Stomach (tissue), 4 donors: ENCODE measurements at regions not wholly inside any gene's neighbourhood (a gene's known extent, or its start where the extent isn't known, plus 50 kb on each side); places are given as distances from the start of the nearest gene placed in this dataset.

Experiments
- POLR2A ChIP-seq, 4 donors: fragments of 450-650 bp; IDR thresholded peaks; one replicate each; pipeline ENCODE4 v1.6.1; 2016; ENCODE audit warnings: antibody characterized with exemption in 4 of 4, control low read depth in 2 of 4, mild to moderate bottlenecking in 1 of 4, moderate library complexity in 1 of 4
- POLR2AphosphoS5 ChIP-seq, 3 donors: sonication (generic); formaldehyde crosslinking; IDR thresholded peaks; one replicate each; pipeline ENCODE4 v1.6.1; 2016; ENCODE audit warnings: antibody characterized with exemption in 3 of 3
- TF ChIP-seq, protein P1 (sequence below), 7 experiments: fragments of 450-650 bp in 4 of 7; fragments of 200-600 bp in 3 of 7; sonication (generic) in 3 of 7; IDR thresholded peaks; one replicate each; pipeline ENCODE4 v1.5.1; 2016 to 2019; ENCODE audit warnings: antibody characterized with exemption in 7 of 7, control low read depth in 2 of 7, mild to moderate bottlenecking in 1 of 7

DNA sequence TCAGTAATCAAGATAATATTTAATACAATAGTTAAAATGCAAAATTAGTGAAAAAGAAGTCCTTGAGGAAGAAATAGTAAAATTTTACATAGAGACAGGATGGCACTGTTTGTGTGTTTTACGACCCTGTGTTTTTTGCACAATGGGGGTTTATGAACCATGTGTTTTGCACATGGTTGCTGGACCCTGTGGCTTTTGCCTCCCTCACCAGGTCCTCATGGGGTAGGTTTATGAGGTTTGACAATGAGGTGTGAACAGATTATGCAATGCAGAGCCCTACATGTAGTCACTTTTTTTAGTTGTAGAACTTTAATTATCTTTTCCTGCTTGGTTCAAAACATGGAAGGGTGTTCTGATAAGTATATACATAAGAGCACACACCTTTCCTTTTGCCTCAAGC lies 366.3 kb upstream of the FAR2 start:
- TF ChIP-seq, protein P1, sequence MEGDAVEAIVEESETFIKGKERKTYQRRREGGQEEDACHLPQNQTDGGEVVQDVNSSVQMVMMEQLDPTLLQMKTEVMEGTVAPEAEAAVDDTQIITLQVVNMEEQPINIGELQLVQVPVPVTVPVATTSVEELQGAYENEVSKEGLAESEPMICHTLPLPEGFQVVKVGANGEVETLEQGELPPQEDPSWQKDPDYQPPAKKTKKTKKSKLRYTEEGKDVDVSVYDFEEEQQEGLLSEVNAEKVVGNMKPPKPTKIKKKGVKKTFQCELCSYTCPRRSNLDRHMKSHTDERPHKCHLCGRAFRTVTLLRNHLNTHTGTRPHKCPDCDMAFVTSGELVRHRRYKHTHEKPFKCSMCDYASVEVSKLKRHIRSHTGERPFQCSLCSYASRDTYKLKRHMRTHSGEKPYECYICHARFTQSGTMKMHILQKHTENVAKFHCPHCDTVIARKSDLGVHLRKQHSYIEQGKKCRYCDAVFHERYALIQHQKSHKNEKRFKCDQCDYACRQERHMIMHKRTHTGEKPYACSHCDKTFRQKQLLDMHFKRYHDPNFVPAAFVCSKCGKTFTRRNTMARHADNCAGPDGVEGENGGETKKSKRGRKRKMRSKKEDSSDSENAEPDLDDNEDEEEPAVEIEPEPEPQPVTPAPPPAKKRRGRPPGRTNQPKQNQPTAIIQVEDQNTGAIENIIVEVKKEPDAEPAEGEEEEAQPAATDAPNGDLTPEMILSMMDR (IDR thresholded peaks at IDR 0.05), result no peak
- no peak for TF ChIP-seq POLR2A (IDR thresholded peaks at IDR 0.05)
- no peak for TF ChIP-seq POLR2AphosphoS5 (IDR thresholded peaks at IDR 0.05)
